ENCODE measurements at regions not wholly inside any gene's neighbourhood (a gene's known extent, or its start where the extent isn't known, plus 50 kb on each side); places are given as distances from the start of the nearest gene placed in this dataset.

GRCh38 chr5:144958002-144958401 is 787.3 kb downstream of the KCTD16 start:
- no peak for TF ChIP-seq CTCF (IDR thresholded peaks at IDR 0.05; ENCODE audit: extremely low read depth, missing control alignments)
- no peak for DNase-seq (ENCODE audit: low spot score)

GRCh38 chr5:144950996-144951395 is 780.3 kb downstream of the KCTD16 start:
- no peak for DNase-seq (ENCODE audit: low spot score)
- TF ChIP-seq CTCF (IDR thresholded peaks at IDR 0.05; ENCODE audit: extremely low read depth, missing control alignments) = no peak

GRCh38 chr5:144947023-144947422 is 776.4 kb downstream of the KCTD16 start:
- TF ChIP-seq CTCF (IDR thresholded peaks at IDR 0.05; ENCODE audit: extremely low read depth, missing control alignments) = no peak
- DNase-seq (ENCODE audit: low spot score) = no peak

GRCh38 chr5:144945503-144945902 is 774.8 kb downstream of the KCTD16 start:
- DNase-seq (ENCODE audit: low spot score) = no peak
- TF ChIP-seq CTCF (IDR thresholded peaks at IDR 0.05; ENCODE audit: extremely low read depth, missing control alignments) = no peak

GRCh38 chr5:144944936-144945335 is 774.3 kb downstream of the KCTD16 start:
- no peak for DNase-seq (ENCODE audit: low spot score)
- no peak for TF ChIP-seq CTCF (IDR thresholded peaks at IDR 0.05; ENCODE audit: extremely low read depth, missing control alignments)

- no peak for DNase-seq (ENCODE audit: low spot score)
- TF ChIP-seq CTCF (IDR thresholded peaks at IDR 0.05; ENCODE audit: extremely low read depth, missing control alignments) = no peak
These were observed 770.3 kb downstream of the KCTD16 start for GRCh38 chr5:144941004-144941403.

- TF ChIP-seq CTCF (IDR thresholded peaks at IDR 0.05; ENCODE audit: extremely low read depth, missing control alignments) = no peak
- DNase-seq (ENCODE audit: low spot score) = no peak
These were observed 747.7 kb downstream of the KCTD16 start for GRCh38 chr5:144918371-144918770.
